ENCODE measurements at regions not wholly inside any gene's neighbourhood (a gene's known extent, or its start where the extent isn't known, plus 50 kb on each side); places are given as distances from the start of the nearest gene placed in this dataset.

DNA sequence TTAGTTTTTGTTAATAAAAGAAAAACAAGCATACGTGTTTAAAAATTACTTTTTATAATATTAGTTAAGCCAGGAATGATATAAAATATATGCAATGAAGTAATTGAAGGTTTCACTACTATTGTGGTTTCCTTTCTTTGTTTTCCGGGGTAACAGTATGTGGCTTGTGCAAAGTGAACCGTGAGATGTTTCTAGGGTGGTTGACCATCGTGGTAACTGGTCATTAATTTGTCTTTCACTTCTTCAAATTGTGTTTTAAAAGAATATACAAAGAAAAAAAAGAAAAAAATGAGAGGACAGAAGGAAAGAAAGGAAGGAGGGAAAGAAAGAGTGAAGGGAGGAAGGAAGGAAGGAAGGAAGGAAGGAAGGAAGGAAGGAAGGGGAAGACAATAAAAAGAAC is 330.1 kb upstream of the CPXCR1 start:
- no peak for DNase-seq
- no peak for ATAC-seq

DNA sequence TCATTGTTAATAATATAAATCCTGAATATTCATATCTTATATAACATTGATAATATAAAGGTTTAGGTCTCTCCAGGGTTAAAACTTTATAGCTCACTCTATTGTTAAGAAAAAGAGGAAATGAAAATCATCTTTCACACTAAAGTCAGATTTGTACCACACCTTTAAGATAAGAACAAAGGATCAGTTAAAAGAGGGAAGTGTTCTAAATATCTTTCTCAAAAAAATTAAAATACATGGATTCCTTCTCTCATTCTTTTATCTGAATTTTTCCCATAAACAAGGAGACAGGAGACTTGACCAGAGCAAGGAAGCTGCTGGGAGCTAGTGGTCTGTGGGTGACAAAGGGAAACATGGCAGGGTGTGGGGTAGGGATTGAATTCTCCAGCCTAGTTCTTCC is 323.0 kb upstream of the CPXCR1 start:
- ATAC-seq (no peak), DNase-seq (no peak)

DNA sequence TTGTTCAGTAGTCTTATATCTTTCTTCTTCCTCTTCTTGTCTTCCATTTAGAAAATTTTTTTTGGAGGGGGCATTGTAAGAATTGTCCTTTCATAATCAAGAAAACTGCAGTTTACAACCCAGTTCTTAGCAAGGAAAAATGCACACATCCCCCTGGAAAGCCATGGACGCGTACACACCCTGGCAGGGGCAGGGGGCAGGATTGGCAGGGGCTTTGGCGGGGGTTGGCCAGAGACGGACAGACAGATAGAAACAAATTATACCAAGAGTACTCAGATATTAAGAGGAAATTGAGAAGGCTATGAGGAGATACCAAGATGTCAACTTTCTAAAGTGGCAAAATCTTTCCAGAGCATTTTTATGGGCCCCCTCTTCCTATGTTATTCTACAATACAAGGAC is 322.5 kb upstream of the CPXCR1 start:
- ATAC-seq (no peak), DNase-seq (no peak)

DNA sequence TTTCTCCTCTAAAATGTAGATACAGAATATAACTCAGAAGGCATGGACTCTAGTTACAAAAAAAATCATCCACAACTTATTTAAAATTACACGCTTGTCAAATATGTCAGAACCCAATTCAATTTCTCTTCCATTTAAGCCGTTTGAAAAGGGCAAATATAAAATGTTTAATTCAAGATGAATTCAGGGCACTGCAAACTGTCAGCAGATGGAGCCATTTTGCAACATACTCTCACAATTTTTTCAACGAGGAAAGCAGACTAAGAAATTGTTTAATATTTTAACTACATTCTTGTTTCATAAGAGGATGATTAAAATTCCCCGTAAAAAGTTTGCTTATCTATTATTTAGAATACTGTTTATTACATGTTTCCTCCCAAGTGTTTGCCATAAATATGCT is 321.3 kb upstream of the CPXCR1 start:
- ATAC-seq: no peak
- no peak for DNase-seq

DNA sequence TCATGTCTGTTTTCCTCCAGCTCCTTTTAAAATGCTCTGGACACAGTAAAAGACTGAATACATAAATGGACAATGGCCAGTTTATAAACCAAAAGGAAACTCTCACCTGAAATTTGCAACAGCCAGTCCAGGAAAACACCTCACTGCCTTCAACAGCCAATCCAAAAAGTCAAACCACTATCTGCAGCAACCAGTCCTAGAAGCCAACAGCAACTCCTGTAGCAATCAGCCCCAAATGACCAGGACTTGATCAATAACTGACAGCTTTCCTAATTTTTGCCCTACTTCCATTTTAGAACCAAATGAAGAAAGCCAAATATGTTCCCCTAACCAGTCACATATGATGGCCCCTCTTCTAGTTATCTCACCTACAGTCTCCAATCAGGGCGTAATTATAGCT is 309.5 kb upstream of the CPXCR1 start:
- no peak for DNase-seq
- ATAC-seq: no peak

DNA sequence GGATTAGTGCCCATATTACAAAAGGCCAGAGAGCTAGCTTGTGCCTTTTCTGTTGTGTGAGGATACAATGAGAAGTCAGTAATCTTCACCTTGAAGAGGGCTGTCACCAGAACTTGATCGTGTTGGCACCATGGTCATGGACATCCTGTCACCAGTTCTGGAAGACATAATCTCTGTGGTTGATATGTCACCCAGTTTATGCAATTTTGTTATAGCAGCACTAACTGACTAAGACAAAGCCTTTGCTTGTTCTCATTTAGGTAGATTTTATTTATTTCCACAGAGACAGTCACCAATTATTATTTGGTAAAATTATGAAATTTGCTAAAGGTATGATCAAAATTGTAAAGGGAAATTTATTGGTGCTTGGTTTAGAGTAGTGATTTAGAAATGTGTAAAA is 308.8 kb upstream of the CPXCR1 start:
- no peak for ATAC-seq
- DNase-seq: no peak

DNA sequence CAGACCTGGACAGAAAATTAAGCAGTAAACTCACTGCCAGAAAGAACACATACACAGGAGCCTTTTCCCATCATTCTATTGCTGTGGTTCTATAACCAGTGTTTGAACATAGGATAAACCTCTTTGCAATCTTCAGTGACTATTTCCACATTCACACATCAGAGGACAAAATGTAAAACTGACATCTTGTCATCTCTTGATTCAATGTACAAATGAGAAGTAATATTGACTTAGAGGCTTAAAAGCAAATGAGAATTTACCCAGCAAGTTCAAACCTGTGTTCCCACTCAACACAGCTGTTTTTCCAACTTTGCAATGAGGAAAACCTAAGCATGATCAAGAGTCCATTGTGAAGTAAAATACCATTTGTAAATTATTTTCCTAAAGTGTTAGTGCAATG is 307.1 kb upstream of the CPXCR1 start:
- ATAC-seq: no peak
- no peak for DNase-seq
